GM21786 (cell line): ENCODE measurements at regions not wholly inside any gene's neighbourhood (a gene's known extent, or its start where the extent isn't known, plus 50 kb on each side); places are given as distances from the start of the nearest gene placed in this dataset.
"Not testable (repeated sequence)": the region's sequence is repeated elsewhere in the genome, so short reads cannot be mapped to it uniquely, and the experiment has no call there.

Source experiments
- ATAC-seq: cut with Tn5 transposase; IDR thresholded peaks from one replicate; pipeline ENCODE4 v1.9.1; 2021; ENCODE audit not compliant: unreplicated experiment

GRCh38 chr22:47618180-47619010 is 855.9 kb downstream of the TBC1D22A start:
- no peak for ATAC-seq

DNA sequence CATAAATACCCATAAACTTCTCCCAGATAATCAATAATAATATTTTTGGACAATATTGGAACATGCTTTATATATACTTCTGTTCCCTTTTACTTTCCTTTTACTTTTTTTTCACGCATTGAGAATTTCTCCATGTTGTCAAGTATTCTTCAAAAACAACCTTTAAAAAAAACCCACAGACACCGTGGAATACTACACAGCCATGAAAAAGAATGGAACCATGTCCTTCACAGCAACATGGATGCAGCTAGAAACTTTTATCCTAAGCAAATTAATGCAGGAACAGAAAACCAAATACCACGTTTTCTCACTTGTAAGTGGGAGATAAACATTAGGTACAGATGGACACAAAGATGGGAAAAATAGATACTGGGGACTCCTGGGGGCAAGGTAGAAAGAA is 854.7 kb downstream of the TBC1D22A start:
- ATAC-seq: no peak

DNA sequence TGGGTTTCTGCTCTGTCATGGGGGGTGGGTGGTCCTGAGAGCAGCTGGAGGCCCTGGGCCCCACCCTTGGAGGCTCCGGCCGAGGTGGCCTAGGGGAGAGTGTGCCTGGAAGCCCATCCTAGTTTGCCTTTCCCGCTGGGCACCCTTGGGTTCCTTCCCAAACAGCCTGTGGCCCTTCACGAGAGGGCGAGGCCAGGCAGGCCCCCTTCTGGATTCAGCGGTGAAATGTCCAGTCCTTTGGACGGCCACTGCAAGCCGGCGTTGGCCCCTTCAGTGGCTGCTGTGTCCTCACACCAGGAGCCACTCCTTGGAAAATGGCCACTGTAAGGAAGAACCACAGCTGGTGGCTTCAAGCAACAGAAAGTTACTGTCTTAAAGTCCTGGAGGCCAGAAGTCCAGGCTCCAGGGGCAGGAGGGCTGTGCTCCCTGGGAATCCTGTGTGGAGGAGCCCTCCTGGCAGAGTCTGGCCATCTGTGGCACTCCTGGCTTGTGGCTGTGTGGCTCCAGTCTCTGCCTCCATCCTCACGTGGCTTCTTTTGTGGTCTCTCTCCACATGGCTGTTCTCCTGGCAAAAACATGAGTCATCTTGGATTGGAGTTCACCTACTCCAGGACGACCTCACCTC is 854.1 kb downstream of the TBC1D22A start:
- ATAC-seq: no peak

GRCh38 chr22:47615051-47615450 is 852.6 kb downstream of the TBC1D22A start:
- no peak for ATAC-seq

GRCh38 chr22:47613606-47614350 is 851.3 kb downstream of the TBC1D22A start:
- no peak for ATAC-seq

DNA sequence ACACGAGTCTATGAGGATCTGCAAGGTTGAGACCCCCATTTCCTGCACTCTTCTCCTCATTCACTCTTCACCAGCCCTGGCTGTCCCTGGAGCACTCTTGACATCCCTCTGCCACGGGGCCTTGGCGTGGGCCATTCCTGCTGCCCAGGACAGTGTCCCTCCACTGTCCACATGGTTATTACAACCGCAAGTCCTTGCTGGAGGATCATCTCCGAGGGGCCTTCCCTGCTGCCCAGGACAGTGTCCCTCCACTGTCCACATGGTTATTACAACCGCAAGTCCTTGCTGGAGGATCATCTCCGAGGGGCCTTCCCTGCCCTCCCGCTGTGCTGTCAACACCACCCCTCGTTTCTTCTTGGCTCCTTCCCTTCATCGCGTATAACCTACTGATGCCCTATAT is 850.7 kb downstream of the TBC1D22A start:
- ATAC-seq: not testable (repeated sequence)

- no peak for ATAC-seq
Measured at GRCh38 chr22:47612311-47612910, 850.0 kb downstream of the TBC1D22A start.

- ATAC-seq: no peak
Measured at GRCh38 chr22:47610764-47611163, 848.3 kb downstream of the TBC1D22A start.

- ATAC-seq: no peak
Measured at GRCh38 chr22:47610281-47610680, 847.8 kb downstream of the TBC1D22A start.

DNA sequence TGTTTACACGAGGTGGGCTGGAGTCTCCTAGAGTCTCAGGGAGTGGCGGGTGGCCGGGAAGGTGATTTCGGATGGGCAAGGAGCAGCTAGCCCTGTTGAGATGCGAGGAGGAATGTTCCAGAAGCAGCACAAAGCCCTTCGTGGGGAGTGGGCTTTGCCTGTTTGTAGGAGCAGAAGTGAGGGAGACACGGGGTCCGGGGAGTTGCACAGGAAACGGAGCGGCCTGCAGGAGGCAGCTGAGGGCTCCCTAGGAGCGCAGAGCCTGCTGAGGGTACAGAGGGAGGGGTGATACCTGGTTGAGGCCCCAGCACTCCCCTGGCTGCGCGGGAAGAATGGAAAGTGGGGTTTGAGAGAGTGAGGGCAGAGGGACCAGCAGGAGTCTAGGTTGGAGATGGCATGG is 847.2 kb downstream of the TBC1D22A start:
- no peak for ATAC-seq

DNA sequence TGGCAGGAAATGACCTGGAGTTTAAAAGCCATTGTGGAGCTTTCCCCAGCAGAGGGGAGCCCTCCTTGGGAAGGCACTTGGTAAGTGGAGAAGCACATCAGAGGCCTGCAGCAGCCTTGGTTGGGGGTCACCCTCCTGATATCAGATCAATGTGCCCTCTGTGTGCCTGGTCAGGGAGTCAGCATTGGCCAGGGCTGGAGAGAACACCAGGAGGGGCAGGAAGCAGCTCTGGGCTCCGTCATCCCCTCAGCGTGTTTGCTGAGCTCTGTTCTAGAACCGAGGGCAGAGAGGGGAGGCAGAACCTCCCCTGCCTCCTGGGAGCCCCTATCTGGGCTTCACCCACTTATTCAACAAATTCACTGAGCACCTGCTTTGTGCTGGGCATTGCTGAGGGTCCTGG is 846.0 kb downstream of the TBC1D22A start:
- no peak for ATAC-seq

GRCh38 chr22:47607486-47607885 is 845.0 kb downstream of the TBC1D22A start:
- ATAC-seq: no peak

- no peak for ATAC-seq
Measured at GRCh38 chr22:47606426-47606825, 844.0 kb downstream of the TBC1D22A start.

DNA sequence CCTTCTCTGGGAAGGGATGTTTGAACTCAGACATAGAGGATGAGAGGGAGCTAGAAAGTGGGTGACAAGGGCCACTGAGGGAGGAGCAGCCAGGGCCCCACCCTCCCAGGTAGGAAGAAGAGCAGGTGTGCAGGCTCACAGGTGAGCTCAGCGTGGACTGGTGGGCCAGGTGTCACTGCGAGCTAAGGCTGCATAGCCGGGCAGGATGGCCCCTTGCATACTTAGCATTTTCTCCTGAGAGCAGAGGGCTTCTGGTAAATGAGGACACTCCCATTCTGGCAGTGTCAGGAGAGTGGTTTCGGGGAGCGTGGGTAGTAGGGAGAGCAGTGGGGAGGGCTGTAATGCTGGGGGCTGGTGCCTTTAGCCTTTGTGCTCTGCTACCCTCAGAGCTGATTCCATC is 843.4 kb downstream of the TBC1D22A start:
- ATAC-seq: no peak

GRCh38 chr22:47605441-47605840 is 843.0 kb downstream of the TBC1D22A start:
- no peak for ATAC-seq

GRCh38 chr22:47604563-47604962 is 842.1 kb downstream of the TBC1D22A start:
- no peak for ATAC-seq

- ATAC-seq: no peak
Measured at GRCh38 chr22:47602732-47603131, 840.3 kb downstream of the TBC1D22A start.

GRCh38 chr22:47601666-47602065 is 839.2 kb downstream of the TBC1D22A start:
- ATAC-seq: no peak

GRCh38 chr22:47600791-47601625 is 838.6 kb downstream of the TBC1D22A start:
- ATAC-seq: no peak

GRCh38 chr22:47600281-47600680 is 837.8 kb downstream of the TBC1D22A start:
- ATAC-seq: no peak

- ATAC-seq: no peak
Measured at GRCh38 chr22:47599753-47600152, 837.3 kb downstream of the TBC1D22A start.
